RWPE2 (cell line): ENCODE measurements at regions not wholly inside any gene's neighbourhood (a gene's known extent, or its start where the extent isn't known, plus 50 kb on each side); places are given as distances from the start of the nearest gene placed in this dataset.

Experiments
- ATAC-seq: fragments of 200-7000 bp; cut with Tn5 transposase; 3 replicates; pipeline ENCODE4 v1.9.1; 2021; ENCODE audit warnings: low read depth
- DNase-seq: peaks from one replicate; pipeline ENCODE4 v3.0.0-alpha.2; 2020; ENCODE audit warnings: low spot score
- H3K27ac ChIP-seq: fragments of 450-650 bp; 2 replicates; pipeline ENCODE4 v1.5.1; 2017; ENCODE audit warnings: mild to moderate bottlenecking; ENCODE audit not compliant: poor library complexity, severe bottlenecking
- H3K27me3 ChIP-seq: fragments of 250-450 bp; sonication (Bioruptor Pico); 2 replicates; pipeline ENCODE4 v1.5.1; 2021; ENCODE audit warnings: mild to moderate bottlenecking, moderate library complexity; ENCODE audit not compliant: insufficient read depth, poor library complexity, severe bottlenecking
- H3K36me3 ChIP-seq: fragments of 250-450 bp; sonication (Bioruptor Pico); 2 replicates; pipeline ENCODE4 v1.5.1; 2020; ENCODE audit warnings: low read depth, mild to moderate bottlenecking, moderate library complexity
- H3K4me1 ChIP-seq: fragments of 250-450 bp; sonication (Bioruptor Pico); 2 replicates; pipeline ENCODE4 v1.5.1; 2021; ENCODE audit warnings: mild to moderate bottlenecking, moderate library complexity; ENCODE audit not compliant: insufficient read depth, poor library complexity, severe bottlenecking
- H3K4me3 ChIP-seq: fragments of 250-450 bp; sonication (Bioruptor Pico); 2 replicates; pipeline ENCODE4 v1.5.1; 2021; ENCODE audit warnings: mild to moderate bottlenecking, moderate library complexity; ENCODE audit not compliant: severe bottlenecking
- H3K9me3 ChIP-seq: fragments of 250-450 bp; sonication (Bioruptor Pico); 2 replicates; pipeline ENCODE4 v1.5.1; 2021; ENCODE audit warnings: mild to moderate bottlenecking, moderate library complexity; ENCODE audit not compliant: severe bottlenecking
- TF ChIP-seq, protein P1 (sequence below): fragments of 450-650 bp; IDR thresholded peaks from one replicate; pipeline ENCODE4 v1.5.1; 2017; ENCODE audit warnings: mild to moderate bottlenecking, moderate library complexity; ENCODE audit not compliant: poor library complexity, severe bottlenecking

DNA sequence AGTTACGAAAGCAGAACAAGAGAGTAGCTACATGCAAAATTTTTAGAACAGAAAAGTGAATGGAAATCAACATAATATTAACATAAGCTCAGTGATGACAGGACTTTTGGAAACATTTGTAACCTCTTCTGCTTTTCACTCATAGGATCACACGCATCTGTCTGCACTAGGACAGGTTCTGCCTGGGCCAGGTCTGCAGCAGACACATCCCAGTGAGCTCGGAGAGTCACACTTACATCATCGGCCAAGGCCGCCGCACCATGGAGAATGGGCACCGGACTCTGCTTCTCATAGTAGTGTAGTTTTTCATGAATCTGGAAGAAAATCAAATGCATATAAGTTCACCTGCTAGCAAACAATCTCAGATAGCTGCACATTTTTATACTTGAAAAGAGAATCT, 150.9 kb upstream of the ODAD2 start:
- Histone ChIP-seq H3K27ac (no peak overlapping the region), H3K36me3 (no peaks in the 10 kb centered on the region), H3K27me3 (no peaks in the 10 kb centered on the region), H3K4me3 (no peak overlapping the region), H3K9me3 (peaks cover 2% of the 10 kb centered on the region), H3K4me1 (no peaks in the 10 kb centered on the region)
- DNase-seq (no peak), ATAC-seq (no peak)
- TF ChIP-seq, protein P1, sequence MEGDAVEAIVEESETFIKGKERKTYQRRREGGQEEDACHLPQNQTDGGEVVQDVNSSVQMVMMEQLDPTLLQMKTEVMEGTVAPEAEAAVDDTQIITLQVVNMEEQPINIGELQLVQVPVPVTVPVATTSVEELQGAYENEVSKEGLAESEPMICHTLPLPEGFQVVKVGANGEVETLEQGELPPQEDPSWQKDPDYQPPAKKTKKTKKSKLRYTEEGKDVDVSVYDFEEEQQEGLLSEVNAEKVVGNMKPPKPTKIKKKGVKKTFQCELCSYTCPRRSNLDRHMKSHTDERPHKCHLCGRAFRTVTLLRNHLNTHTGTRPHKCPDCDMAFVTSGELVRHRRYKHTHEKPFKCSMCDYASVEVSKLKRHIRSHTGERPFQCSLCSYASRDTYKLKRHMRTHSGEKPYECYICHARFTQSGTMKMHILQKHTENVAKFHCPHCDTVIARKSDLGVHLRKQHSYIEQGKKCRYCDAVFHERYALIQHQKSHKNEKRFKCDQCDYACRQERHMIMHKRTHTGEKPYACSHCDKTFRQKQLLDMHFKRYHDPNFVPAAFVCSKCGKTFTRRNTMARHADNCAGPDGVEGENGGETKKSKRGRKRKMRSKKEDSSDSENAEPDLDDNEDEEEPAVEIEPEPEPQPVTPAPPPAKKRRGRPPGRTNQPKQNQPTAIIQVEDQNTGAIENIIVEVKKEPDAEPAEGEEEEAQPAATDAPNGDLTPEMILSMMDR, result no peak

DNA sequence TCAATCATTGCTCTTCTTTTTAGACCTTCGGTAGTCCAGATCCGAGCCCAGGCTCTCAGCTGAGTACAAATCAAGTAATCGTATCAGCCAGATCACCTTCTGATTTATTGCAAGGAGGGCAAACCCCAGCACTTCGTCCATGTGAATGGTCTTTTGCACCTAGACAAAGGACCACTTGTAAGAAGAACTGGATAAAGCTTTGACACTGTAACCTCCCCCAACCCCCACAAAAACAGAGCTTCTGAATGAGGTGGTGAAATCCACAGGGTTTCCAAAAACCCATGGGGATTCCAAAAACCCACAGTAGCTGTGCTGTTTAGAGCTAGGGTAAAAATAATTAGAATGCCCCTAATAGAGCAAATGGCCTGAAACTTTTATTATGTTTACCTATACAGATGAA, 148.8 kb upstream of the ODAD2 start:
- TF ChIP-seq, protein P1, result no peak
- ATAC-seq (no peak), DNase-seq (no peak)
- H3K36me3 ChIP-seq, result no peaks in the 10 kb centered on the region
- no peaks in the 10 kb centered on the region for H3K27me3 ChIP-seq
- H3K9me3 ChIP-seq, result peaks cover 2% of the 10 kb centered on the region
- H3K4me1 ChIP-seq, result no peaks in the 10 kb centered on the region
- no peak overlapping the region for H3K4me3 ChIP-seq
- no peak overlapping the region for H3K27ac ChIP-seq

DNA sequence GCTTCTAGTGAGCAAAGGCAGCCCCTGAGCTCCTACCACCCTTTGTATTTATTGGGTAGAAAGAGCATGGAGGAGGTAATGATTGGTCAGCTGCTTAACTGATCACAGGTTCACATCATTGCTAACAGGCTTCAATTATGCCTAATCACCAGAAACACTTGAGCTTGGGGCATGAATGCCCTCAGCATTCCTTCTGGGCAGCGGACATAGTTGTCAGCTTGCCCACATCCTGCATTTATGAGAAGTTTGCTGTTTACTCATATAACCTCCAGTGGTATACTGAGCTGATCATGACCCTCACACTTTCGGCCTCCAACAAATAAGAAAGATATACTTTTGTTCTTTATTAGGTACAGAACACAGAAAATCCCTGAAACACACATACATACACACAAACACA, 140.3 kb upstream of the ODAD2 start:
- TF ChIP-seq, protein P1, result no peak
- no peak for DNase-seq
- no peaks in the 10 kb centered on the region for H3K36me3 ChIP-seq
- no peaks in the 10 kb centered on the region for H3K27me3 ChIP-seq
- ATAC-seq, result 0 out of 3 replicates have a peak, but pooled peaks have one; percentile 49
- no peak overlapping the region for H3K4me3 ChIP-seq
- no peak overlapping the region for H3K27ac ChIP-seq
- peaks cover 8% of the 10 kb centered on the region for H3K9me3 ChIP-seq
- peaks cover 6% of the 10 kb centered on the region for H3K4me1 ChIP-seq

DNA sequence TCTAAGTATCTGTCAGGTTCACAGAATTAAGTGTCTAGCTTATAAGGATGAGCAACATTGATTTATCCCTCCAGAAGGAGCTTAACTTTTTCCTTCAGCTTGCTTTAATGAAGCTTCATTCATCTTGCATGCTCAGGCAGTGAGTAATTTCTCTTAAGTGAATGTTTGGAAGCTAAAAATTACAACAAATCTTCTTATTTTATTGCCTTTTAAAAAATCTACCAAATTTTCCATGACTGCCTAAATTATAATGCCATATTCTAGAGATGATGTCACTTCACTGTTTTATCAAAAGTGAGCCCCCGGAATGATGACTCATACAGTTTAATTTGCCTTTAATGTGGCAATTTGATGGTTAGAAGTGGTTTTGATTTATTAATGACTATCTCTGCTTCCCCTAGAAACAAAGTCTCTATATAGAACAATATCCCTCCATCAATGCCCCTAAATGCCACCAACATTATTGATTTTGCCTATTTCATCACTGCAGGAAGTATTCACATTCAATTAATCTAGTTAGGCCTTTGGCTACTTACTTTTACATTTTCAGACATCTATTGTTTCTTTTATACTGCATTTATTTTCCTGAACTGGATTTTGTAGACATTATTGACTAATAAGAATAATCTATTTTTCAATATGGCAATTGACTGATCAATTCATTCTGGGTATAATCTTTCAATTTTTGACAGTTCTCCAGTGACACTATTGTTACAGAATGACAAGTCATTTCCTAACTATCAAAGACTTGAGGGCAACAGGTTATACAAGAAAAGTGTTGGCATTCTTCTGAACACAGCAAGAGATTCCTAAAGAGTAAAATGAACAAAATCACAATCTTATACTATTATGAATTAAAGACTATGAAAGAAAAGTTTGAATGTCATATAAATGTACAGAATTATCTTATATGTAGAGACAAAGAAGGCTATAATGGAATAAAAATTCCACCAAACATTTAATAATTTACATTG, 139.3 kb upstream of the ODAD2 start:
- Histone ChIP-seq H3K36me3 (no peaks in the 10 kb centered on the region), H3K4me1 (peaks cover 6% of the 10 kb centered on the region), H3K27ac (peak overlapping the region; percentile 39), H3K27me3 (no peaks in the 10 kb centered on the region), H3K9me3 (peaks cover 11% of the 10 kb centered on the region), H3K4me3 (no peak overlapping the region)
- no peak for DNase-seq
- ATAC-seq, result no peak
- TF ChIP-seq, protein P1, result no peak

DNA sequence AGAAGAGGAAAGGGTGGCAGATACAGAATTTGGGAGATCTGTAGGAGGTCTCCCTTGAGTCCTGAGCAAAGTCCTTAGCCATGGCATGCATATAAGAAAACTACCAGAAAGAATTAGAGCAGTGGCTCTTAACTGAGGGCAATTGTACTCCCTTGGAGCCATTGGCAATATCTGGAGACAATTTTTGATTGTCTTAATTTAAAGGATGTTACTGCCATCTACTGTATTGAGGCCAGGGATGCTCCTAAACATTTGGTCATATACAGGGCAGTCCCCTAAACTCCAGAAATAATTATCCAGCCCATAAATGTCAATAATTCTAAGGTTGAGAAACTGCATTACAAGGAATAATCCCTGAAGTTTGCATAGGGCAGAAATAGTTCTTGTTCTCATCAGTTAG, 136.4 kb upstream of the ODAD2 start:
- ATAC-seq (peak; percentile 52; the same call in 1 of the 3 replicates), DNase-seq (no peak)
- Histone ChIP-seq H3K9me3 (peaks cover 11% of the 10 kb centered on the region), H3K4me3 (no peak overlapping the region), H3K27me3 (no peaks in the 10 kb centered on the region), H3K27ac (no peak overlapping the region), H3K36me3 (no peaks in the 10 kb centered on the region), H3K4me1 (peaks cover 15% of the 10 kb centered on the region)
- TF ChIP-seq, protein P1, result peak; percentile 27
